Testis (tissue), 2 donors: ENCODE measurements at regions not wholly inside any gene's neighbourhood (a gene's known extent, or its start where the extent isn't known, plus 50 kb on each side); places are given as distances from the start of the nearest gene placed in this dataset.
"Not testable (repeated sequence)": the region's sequence is repeated elsewhere in the genome, so short reads cannot be mapped to it uniquely, and the experiment has no call there.

Source experiments
- POLR2A ChIP-seq: fragments of 450-650 bp; IDR thresholded peaks from one replicate; pipeline ENCODE4 v1.6.1; 2017; ENCODE audit warnings: antibody characterized with exemption, mild to moderate bottlenecking, moderate library complexity
- TF ChIP-seq, protein P1 (sequence below), 3 experiments: fragments of 450-650 bp in 2 of 3; fragments of 200-600 bp in 1 of 3; sonication (generic) in 1 of 3; IDR thresholded peaks; one replicate each; pipeline ENCODE4 v1.5.1; 2016 to 2019; ENCODE audit warnings: antibody characterized with exemption in 3 of 3, mild to moderate bottlenecking in 2 of 3, moderate library complexity in 1 of 3

DNA sequence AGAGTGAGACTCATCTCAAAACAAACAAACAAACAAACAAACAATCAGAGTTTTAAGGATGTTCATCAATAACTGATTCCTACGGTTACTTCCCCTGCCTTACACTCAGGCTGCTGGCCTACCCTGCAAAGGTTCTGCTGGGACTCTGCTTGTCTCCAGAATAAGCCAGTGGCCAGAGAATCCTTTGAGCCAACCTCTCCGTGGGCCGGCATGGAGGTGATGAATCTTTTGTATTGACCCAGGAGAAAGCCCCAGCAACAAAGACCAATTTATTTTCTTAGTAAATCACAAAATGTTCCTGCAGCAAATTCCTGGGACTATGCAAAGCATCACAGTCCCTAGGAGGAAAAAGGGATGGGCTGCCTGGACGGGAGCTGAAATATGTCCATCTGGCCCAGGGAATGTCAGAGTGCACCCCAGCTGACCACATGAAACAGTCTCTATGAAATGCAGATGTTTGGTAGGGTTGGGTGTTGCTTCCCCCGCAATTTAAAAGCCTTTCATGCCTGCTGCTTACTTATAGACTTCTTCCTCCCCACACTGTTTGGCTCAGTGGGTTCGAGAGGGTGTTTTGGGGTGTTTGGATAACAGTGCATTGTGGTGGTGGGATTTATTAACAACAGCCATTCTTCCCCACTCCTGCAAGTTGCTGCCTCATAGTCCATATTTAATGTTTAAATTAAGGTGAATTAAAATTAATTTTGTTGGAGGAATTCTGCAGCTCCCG is 185.9 kb upstream of the IRF2BP2 start:
- TF ChIP-seq, protein P1, sequence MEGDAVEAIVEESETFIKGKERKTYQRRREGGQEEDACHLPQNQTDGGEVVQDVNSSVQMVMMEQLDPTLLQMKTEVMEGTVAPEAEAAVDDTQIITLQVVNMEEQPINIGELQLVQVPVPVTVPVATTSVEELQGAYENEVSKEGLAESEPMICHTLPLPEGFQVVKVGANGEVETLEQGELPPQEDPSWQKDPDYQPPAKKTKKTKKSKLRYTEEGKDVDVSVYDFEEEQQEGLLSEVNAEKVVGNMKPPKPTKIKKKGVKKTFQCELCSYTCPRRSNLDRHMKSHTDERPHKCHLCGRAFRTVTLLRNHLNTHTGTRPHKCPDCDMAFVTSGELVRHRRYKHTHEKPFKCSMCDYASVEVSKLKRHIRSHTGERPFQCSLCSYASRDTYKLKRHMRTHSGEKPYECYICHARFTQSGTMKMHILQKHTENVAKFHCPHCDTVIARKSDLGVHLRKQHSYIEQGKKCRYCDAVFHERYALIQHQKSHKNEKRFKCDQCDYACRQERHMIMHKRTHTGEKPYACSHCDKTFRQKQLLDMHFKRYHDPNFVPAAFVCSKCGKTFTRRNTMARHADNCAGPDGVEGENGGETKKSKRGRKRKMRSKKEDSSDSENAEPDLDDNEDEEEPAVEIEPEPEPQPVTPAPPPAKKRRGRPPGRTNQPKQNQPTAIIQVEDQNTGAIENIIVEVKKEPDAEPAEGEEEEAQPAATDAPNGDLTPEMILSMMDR (IDR thresholded peaks at IDR 0.05), result not testable (repeated sequence)
- TF ChIP-seq POLR2A, result not testable (repeated sequence)
